ENCODE measurements at regions not wholly inside any gene's neighbourhood (a gene's known extent, or its start where the extent isn't known, plus 50 kb on each side); places are given as distances from the start of the nearest gene placed in this dataset.
"Not testable (repeated sequence)": the region's sequence is repeated elsewhere in the genome, so short reads cannot be mapped to it uniquely, and the experiment has no call there.

GRCh38 chr14:41051801-41052200 is 554.9 kb upstream of the LRFN5 start:
- DNase-seq: no peak

- no peak for DNase-seq
Measured at GRCh38 chr14:41047763-41048162, 558.9 kb upstream of the LRFN5 start.

- DNase-seq: no peak
Measured at GRCh38 chr14:41037388-41037787, 569.3 kb upstream of the LRFN5 start.

GRCh38 chr14:41034969-41035368 is 571.7 kb upstream of the LRFN5 start:
- no peak for DNase-seq

GRCh38 chr14:41022932-41023331 is 583.7 kb upstream of the LRFN5 start:
- no peak for DNase-seq

- no peak for DNase-seq
Measured at GRCh38 chr14:41016213-41016612, 590.5 kb upstream of the LRFN5 start.

- no peak for DNase-seq
Measured at GRCh38 chr14:41000350-41000749, 606.3 kb upstream of the LRFN5 start.

GRCh38 chr14:40989260-40989659 is 617.4 kb upstream of the LRFN5 start:
- no peak for DNase-seq

- DNase-seq: no peak
Measured at GRCh38 chr14:40987481-40987880, 619.2 kb upstream of the LRFN5 start.

GRCh38 chr14:40986655-40987054 is 620.0 kb upstream of the LRFN5 start:
- no peak for DNase-seq

- no peak for DNase-seq
Measured at GRCh38 chr14:40985584-40985983, 621.1 kb upstream of the LRFN5 start.

- no peak for DNase-seq
Measured at GRCh38 chr14:40983604-40984003, 623.1 kb upstream of the LRFN5 start.

- DNase-seq: no peak
Measured at GRCh38 chr14:40981247-40981646, 625.4 kb upstream of the LRFN5 start.

GRCh38 chr14:40960257-40960656 is 646.4 kb upstream of the LRFN5 start:
- DNase-seq: not testable (repeated sequence)

GRCh38 chr14:40955131-40955505 is 651.6 kb upstream of the LRFN5 start:
- DNase-seq: no peak

- DNase-seq: not testable (repeated sequence)
Measured at GRCh38 chr14:40954448-40955130, 652.1 kb upstream of the LRFN5 start.

GRCh38 chr14:40944521-40944920 is 662.2 kb upstream of the LRFN5 start:
- no peak for DNase-seq

- DNase-seq: no peak
Measured at GRCh38 chr14:40936861-40937260, 669.8 kb upstream of the LRFN5 start.

GRCh38 chr14:40920380-40920779 is 686.3 kb upstream of the LRFN5 start:
- DNase-seq: no peak

GRCh38 chr14:40911141-40911540 is 695.5 kb upstream of the LRFN5 start:
- DNase-seq: no peak

- DNase-seq: no peak
Measured at GRCh38 chr14:40909906-40910305, 696.8 kb upstream of the LRFN5 start.

GRCh38 chr14:40903709-40904108 is 703.0 kb upstream of the LRFN5 start:
- DNase-seq: no peak

- DNase-seq: no peak
Measured at GRCh38 chr14:40899435-40899834, 707.2 kb upstream of the LRFN5 start.

GRCh38 chr14:40894846-40895245 is 711.8 kb upstream of the LRFN5 start:
- no peak for DNase-seq

- no peak for DNase-seq
Measured at GRCh38 chr14:40889126-40889525, 717.5 kb upstream of the LRFN5 start.

GRCh38 chr14:40887912-40888311 is 718.8 kb upstream of the LRFN5 start:
- no peak for DNase-seq
